Liver (tissue), 3 donors: ENCODE measurements at regions not wholly inside any gene's neighbourhood (a gene's known extent, or its start where the extent isn't known, plus 50 kb on each side); places are given as distances from the start of the nearest gene placed in this dataset.

Source experiments
- EGR1 ChIP-seq, 2 donors: IDR thresholded peaks; 2 replicates each; pipeline ENCODE4 v1.6.1; 2016 to 2018; ENCODE audit warnings: antibody characterized with exemption in 2 of 2, low read depth in 2 of 2
- FOXA1 ChIP-seq: IDR thresholded peaks from 2 replicates; pipeline ENCODE4 v1.6.1; 2016; ENCODE audit warnings: antibody characterized with exemption
- GABPA ChIP-seq, 2 donors: IDR thresholded peaks in 1 of 2; conservative IDR thresholded peaks in 1 of 2; 2 replicates each; pipeline ENCODE4 v1.6.1; 2016; ENCODE audit warnings: antibody characterized with exemption in 2 of 2, mild to moderate bottlenecking in 1 of 2, moderate library complexity in 1 of 2
- RAD21 ChIP-seq, 2 donors: IDR thresholded peaks; 2 replicates each; pipeline ENCODE4 v1.6.1; 2016; ENCODE audit warnings: antibody characterized with exemption in 2 of 2, mild to moderate bottlenecking in 2 of 2
- SP1 ChIP-seq: IDR thresholded peaks from 2 replicates; pipeline ENCODE4 v1.6.1; 2018; ENCODE audit warnings: antibody characterized with exemption, mild to moderate bottlenecking
- TAF1 ChIP-seq: conservative IDR thresholded peaks from 2 replicates; pipeline ENCODE4 v1.6.1; 2016; ENCODE audit warnings: antibody characterized with exemption, mild to moderate bottlenecking
- YY1 ChIP-seq: IDR thresholded peaks from 2 replicates; pipeline ENCODE4 v1.6.1; 2016; ENCODE audit warnings: antibody characterized with exemption, mild to moderate bottlenecking
- TF ChIP-seq, protein P1 (sequence below): fragments of 150-350 bp; IDR thresholded peaks from 2 replicates; pipeline ENCODE4 v1.5.1; 2017; ENCODE audit warnings: improper control_type of control experiment, low read depth, low read length; ENCODE audit not compliant: missing input control
- TF ChIP-seq, protein P2 (sequence below): IDR thresholded peaks from 2 replicates; pipeline ENCODE4 v1.6.1; 2016; ENCODE audit warnings: antibody characterized with exemption
- TF ChIP-seq, protein P3 (sequence below): IDR thresholded peaks from 2 replicates; pipeline ENCODE4 v1.6.1; 2016; ENCODE audit warnings: antibody characterized with exemption
- TF ChIP-seq, protein P4 (sequence below): IDR thresholded peaks from 2 replicates; pipeline ENCODE4 v1.6.1; 2016; ENCODE audit warnings: antibody characterized with exemption, mild to moderate bottlenecking
- donor health status: healthy.
- donor health status: healthy.

DNA sequence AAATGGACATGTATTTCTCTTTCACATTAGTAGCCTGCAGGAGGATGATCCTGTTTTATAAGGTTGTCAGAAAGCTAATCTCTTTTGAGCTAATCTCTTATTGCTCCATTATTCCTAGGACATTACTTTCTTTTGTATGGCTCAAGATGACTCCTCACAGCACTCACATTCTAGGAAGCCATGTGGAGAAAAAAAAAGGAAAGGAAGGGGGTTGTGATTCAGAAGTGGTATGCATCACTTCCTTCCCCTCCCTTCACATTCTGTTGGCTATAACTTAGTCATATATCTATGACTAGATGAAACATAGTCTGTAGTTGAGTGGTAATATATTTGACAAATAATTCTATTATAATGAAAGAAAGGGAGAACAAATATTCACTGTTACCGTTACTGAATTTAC is 168.8 kb upstream of the TTC14 start:
- TF ChIP-seq, protein P1, sequence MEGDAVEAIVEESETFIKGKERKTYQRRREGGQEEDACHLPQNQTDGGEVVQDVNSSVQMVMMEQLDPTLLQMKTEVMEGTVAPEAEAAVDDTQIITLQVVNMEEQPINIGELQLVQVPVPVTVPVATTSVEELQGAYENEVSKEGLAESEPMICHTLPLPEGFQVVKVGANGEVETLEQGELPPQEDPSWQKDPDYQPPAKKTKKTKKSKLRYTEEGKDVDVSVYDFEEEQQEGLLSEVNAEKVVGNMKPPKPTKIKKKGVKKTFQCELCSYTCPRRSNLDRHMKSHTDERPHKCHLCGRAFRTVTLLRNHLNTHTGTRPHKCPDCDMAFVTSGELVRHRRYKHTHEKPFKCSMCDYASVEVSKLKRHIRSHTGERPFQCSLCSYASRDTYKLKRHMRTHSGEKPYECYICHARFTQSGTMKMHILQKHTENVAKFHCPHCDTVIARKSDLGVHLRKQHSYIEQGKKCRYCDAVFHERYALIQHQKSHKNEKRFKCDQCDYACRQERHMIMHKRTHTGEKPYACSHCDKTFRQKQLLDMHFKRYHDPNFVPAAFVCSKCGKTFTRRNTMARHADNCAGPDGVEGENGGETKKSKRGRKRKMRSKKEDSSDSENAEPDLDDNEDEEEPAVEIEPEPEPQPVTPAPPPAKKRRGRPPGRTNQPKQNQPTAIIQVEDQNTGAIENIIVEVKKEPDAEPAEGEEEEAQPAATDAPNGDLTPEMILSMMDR, result no peak
- TF ChIP-seq RAD21 (IDR thresholded peaks at IDR 0.05) (no peak), SP1 (no peak), GABPA (IDR thresholded peaks at IDR 0.05 in 1 of 2, conservative IDR thresholded peaks at IDR 0.05 in 1 of 2) (no peak), EGR1 (IDR thresholded peaks at IDR 0.05; ENCODE audit: low read depth in 2 of 2) (no peak), FOXA1 (no peak), TAF1 (no peak), YY1 (no peak)
- TF ChIP-seq, protein P2, sequence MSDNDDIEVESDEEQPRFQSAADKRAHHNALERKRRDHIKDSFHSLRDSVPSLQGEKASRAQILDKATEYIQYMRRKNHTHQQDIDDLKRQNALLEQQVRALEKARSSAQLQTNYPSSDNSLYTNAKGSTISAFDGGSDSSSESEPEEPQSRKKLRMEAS, result no peak
- TF ChIP-seq, protein P3, sequence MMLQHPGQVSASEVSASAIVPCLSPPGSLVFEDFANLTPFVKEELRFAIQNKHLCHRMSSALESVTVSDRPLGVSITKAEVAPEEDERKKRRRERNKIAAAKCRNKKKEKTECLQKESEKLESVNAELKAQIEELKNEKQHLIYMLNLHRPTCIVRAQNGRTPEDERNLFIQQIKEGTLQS, result no peak
- TF ChIP-seq, protein P4, sequence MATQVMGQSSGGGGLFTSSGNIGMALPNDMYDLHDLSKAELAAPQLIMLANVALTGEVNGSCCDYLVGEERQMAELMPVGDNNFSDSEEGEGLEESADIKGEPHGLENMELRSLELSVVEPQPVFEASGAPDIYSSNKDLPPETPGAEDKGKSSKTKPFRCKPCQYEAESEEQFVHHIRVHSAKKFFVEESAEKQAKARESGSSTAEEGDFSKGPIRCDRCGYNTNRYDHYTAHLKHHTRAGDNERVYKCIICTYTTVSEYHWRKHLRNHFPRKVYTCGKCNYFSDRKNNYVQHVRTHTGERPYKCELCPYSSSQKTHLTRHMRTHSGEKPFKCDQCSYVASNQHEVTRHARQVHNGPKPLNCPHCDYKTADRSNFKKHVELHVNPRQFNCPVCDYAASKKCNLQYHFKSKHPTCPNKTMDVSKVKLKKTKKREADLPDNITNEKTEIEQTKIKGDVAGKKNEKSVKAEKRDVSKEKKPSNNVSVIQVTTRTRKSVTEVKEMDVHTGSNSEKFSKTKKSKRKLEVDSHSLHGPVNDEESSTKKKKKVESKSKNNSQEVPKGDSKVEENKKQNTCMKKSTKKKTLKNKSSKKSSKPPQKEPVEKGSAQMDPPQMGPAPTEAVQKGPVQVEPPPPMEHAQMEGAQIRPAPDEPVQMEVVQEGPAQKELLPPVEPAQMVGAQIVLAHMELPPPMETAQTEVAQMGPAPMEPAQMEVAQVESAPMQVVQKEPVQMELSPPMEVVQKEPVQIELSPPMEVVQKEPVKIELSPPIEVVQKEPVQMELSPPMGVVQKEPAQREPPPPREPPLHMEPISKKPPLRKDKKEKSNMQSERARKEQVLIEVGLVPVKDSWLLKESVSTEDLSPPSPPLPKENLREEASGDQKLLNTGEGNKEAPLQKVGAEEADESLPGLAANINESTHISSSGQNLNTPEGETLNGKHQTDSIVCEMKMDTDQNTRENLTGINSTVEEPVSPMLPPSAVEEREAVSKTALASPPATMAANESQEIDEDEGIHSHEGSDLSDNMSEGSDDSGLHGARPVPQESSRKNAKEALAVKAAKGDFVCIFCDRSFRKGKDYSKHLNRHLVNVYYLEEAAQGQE, result no peak
